ENCODE measurements at regions not wholly inside any gene's neighbourhood (a gene's known extent, or its start where the extent isn't known, plus 50 kb on each side); places are given as distances from the start of the nearest gene placed in this dataset.

GRCh38 chr20:6884114-6884513, 116.6 kb downstream of the BMP2 start:
- intact Hi-C loops (cut with DNase I) = no loop called here
- H3K9me3 ChIP-seq = no peaks in the 10 kb centered on the region
- TF ChIP-seq CTCF (IDR thresholded peaks at IDR 0.05) = no peak
- DNase-seq (no peak), ATAC-seq (no peak)
- no peaks in the 10 kb centered on the region for H3K27me3 ChIP-seq
- no peaks in the 10 kb centered on the region for H3K36me3 ChIP-seq
- no peak overlapping the region for H3K27ac ChIP-seq
- no peaks in the 10 kb centered on the region for H3K4me1 ChIP-seq
- no peak overlapping the region for H3K4me3 ChIP-seq

DNA sequence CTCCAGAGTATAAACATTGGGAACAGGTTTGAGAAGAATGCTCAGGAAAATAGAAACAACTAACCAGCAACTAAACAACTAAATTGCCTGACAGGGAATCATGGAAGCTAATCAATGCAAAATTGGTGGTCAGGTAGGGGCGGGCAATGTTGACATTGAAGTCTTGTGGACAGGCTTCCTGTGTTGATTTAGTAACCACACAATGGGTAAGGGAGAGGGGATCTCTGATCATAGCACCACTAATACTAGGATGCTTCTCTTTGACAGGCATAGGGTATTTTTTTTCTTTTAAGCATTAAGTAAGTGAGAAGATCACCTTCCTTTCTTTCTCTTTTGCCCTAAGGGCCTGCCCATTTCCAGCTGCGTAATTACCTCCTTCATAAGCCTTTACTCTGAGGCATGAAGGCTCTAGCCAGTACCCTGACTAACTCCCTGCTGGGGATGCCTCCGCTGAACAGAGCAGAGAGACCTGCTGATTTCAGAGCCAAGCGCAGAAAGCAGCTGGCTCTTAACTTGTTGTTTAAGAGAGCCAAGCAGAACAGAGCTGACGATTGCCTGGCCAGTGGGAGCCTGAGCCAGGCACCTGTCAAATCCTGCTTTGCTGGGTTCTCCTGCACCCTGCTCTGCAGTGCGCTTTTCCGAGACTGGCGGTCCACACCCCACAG, 118.7 kb downstream of the BMP2 start:
- no peaks in the 10 kb centered on the region for H3K4me1 ChIP-seq
- no peak for TF ChIP-seq CTCF (IDR thresholded peaks at IDR 0.05)
- H3K4me3 ChIP-seq = no peak overlapping the region
- DNase-seq (no peak), ATAC-seq (no peak)
- H3K36me3 ChIP-seq = no peaks in the 10 kb centered on the region
- intact Hi-C loops (cut with DNase I) = no loop called here
- no peaks in the 10 kb centered on the region for H3K27me3 ChIP-seq
- no peaks in the 10 kb centered on the region for H3K9me3 ChIP-seq
- H3K27ac ChIP-seq = no peak overlapping the region

DNA sequence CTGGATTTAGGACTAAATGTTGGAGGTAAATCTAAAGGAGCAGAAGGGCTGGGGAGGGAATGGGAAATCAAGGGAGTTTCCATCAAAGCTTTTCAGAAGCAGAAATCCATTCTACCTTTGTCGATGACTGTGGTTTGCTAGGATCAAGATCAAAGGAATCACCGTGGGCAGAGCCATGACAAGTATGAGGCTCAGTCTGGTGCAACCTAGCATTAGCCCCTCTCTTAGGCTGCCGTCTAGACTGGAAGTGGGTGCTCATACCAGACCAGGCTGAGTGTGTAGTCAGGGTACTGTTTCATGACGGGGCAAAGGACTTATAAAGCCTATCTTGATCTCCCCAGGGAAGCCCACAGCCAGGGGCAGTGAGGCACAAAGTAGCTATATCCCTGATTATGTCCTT, 120.5 kb downstream of the BMP2 start:
- TF ChIP-seq CTCF (IDR thresholded peaks at IDR 0.05) = no peak
- Histone ChIP-seq H3K4me3 (no peak overlapping the region), H3K9me3 (no peaks in the 10 kb centered on the region), H3K4me1 (no peaks in the 10 kb centered on the region), H3K36me3 (no peaks in the 10 kb centered on the region), H3K27ac (no peak overlapping the region), H3K27me3 (no peaks in the 10 kb centered on the region)
- DNase-seq (no peak), ATAC-seq (no peak)
- intact Hi-C loops (cut with DNase I) = no loop called here

GRCh38 chr20:6888736-6889395, 121.4 kb downstream of the BMP2 start:
- ATAC-seq (no peak), DNase-seq (no peak)
- Histone ChIP-seq H3K36me3 (no peaks in the 10 kb centered on the region), H3K9me3 (no peaks in the 10 kb centered on the region), H3K4me3 (no peak overlapping the region), H3K27me3 (no peaks in the 10 kb centered on the region), H3K4me1 (no peaks in the 10 kb centered on the region), H3K27ac (no peak overlapping the region)
- TF ChIP-seq CTCF (IDR thresholded peaks at IDR 0.05) = no peak
- intact Hi-C loops (cut with DNase I) = no loop called here

GRCh38 chr20:6892724-6893123, 125.2 kb downstream of the BMP2 start:
- DNase-seq = no peak
- no peaks in the 10 kb centered on the region for H3K4me1 ChIP-seq
- H3K27ac ChIP-seq = no peak overlapping the region
- intact Hi-C loops (cut with DNase I) = no loop called here
- no peaks in the 10 kb centered on the region for H3K27me3 ChIP-seq
- no peaks in the 10 kb centered on the region for H3K9me3 ChIP-seq
- no peak overlapping the region for H3K4me3 ChIP-seq
- ATAC-seq = no peak
- no peak for TF ChIP-seq CTCF (IDR thresholded peaks at IDR 0.05)
- no peaks in the 10 kb centered on the region for H3K36me3 ChIP-seq

Measured in upper lobe of right lung (tissue), 1 donor.